K562 (cell line): ENCODE measurements at regions not wholly inside any gene's neighbourhood (a gene's known extent, or its start where the extent isn't known, plus 50 kb on each side); places are given as distances from the start of the nearest gene placed in this dataset.

ENCODE experiments used
- COPS2 ChIP-seq: fragments of 450-650 bp; conservative IDR thresholded peaks from 2 replicates; pipeline ENCODE4 v1.6.1; 2016; ENCODE audit warnings: mild to moderate bottlenecking, moderate library complexity
- EWSR1 ChIP-seq: fragments of 450-650 bp; IDR thresholded peaks from 2 replicates; pipeline ENCODE4 v1.6.1; 2018; ENCODE audit warnings: borderline replicate concordance, mild to moderate bottlenecking, low read depth, moderate library complexity; ENCODE audit not compliant: partially characterized antibody
- FOXJ3 ChIP-seq: sonication (generic); formaldehyde crosslinking; IDR thresholded peaks from 2 replicates; pipeline ENCODE4 v1.4.0; 2020; ENCODE audit warnings: mild to moderate bottlenecking, missing genetic modification reagents
- NCOR1 ChIP-seq: fragments of 450-650 bp; IDR thresholded peaks from 2 replicates; pipeline ENCODE4 v1.6.1; 2016; ENCODE audit warnings: mild to moderate bottlenecking, moderate library complexity
- NR2C2 ChIP-seq, 2 experiments: fragments of 200-800 bp in 1 of 2; sonication (Bioruptor generic) in 1 of 2; sonication (generic) in 1 of 2; formaldehyde crosslinking in 1 of 2; IDR thresholded peaks; 2 replicates each; pipeline versions ENCODE4 v1.6.1 to v1.8.0; 2016 to 2022; ENCODE audit warnings: mild to moderate bottlenecking in 1 of 2, missing compliant biosample characterization in 1 of 2, missing genetic modification characterization in 1 of 2, missing genetic modification reagents in 1 of 2
- POLR2A ChIP-seq: fragments of 450-650 bp; conservative IDR thresholded peaks from 2 replicates; pipeline ENCODE4 v1.6.1; 2016
- POLR2AphosphoS2 ChIP-seq: IDR thresholded peaks from 2 replicates; pipeline ENCODE4 v1.6.1; 2012; ENCODE audit warnings: low read length, improper control_type of control experiment
- PYGO2 ChIP-seq: fragments of 450-650 bp; IDR thresholded peaks from 2 replicates; pipeline ENCODE4 v1.6.1; 2016; ENCODE audit warnings: mild to moderate bottlenecking, missing genetic modification characterization, moderate library complexity, missing compliant biosample characterization
- STAG1 ChIP-seq: sonication (generic); formaldehyde crosslinking; IDR thresholded peaks from 2 replicates; pipeline ENCODE4 v1.5.0; 2020; ENCODE audit warnings: missing genetic modification reagents, borderline replicate concordance
- TFAM ChIP-seq: fragments of 250-450 bp; sonication (Bioruptor Pico); conservative IDR thresholded peaks from 2 replicates; pipeline ENCODE4 v1.5.0; 2021; ENCODE audit warnings: mild to moderate bottlenecking, moderate library complexity
- ZEB2 ChIP-seq: fragments of 450-650 bp; IDR thresholded peaks from 2 replicates; pipeline ENCODE4 v1.6.1; 2016
- ZNF232 ChIP-seq: sonication (generic); formaldehyde crosslinking; IDR thresholded peaks from 2 replicates; pipeline ENCODE4 v1.8.0; 2022; ENCODE audit warnings: mild to moderate bottlenecking, missing genetic modification reagents
- ZNF347 ChIP-seq: fragments of 450-650 bp; formaldehyde crosslinking; IDR thresholded peaks from 2 replicates; pipeline ENCODE4 v1.4.0; 2020; ENCODE audit warnings: low read depth, mild to moderate bottlenecking, moderate library complexity
- ZNF584 ChIP-seq: fragments of 200-800 bp; sonication (Bioruptor generic); IDR thresholded peaks from 2 replicates; pipeline ENCODE4 v1.6.1; 2016; ENCODE audit warnings: low read depth, mild to moderate bottlenecking, missing genetic modification characterization, missing compliant biosample characterization
- ZNF766 ChIP-seq: fragments of 200-800 bp; sonication (Bioruptor generic); conservative IDR thresholded peaks from 2 replicates; pipeline ENCODE4 v1.6.1; 2016; ENCODE audit warnings: missing genetic modification characterization, missing compliant biosample characterization
- TF ChIP-seq, protein P1 (sequence below): fragments of 150-350 bp; conservative IDR thresholded peaks from 2 replicates; pipeline ENCODE4 v1.6.1; 2014; ENCODE audit warnings: low read length
- TF ChIP-seq, protein P2 (sequence below): fragments of 250-450 bp; sonication (Bioruptor Pico); IDR thresholded peaks from 2 replicates; pipeline ENCODE4 v1.9.0; 2021; ENCODE audit warnings: mild to moderate bottlenecking
- TF ChIP-seq, protein P3 (sequence below): fragments of 250-450 bp; sonication (Bioruptor Pico); IDR thresholded peaks from 2 replicates; pipeline ENCODE4 v1.4.0; 2020

DNA sequence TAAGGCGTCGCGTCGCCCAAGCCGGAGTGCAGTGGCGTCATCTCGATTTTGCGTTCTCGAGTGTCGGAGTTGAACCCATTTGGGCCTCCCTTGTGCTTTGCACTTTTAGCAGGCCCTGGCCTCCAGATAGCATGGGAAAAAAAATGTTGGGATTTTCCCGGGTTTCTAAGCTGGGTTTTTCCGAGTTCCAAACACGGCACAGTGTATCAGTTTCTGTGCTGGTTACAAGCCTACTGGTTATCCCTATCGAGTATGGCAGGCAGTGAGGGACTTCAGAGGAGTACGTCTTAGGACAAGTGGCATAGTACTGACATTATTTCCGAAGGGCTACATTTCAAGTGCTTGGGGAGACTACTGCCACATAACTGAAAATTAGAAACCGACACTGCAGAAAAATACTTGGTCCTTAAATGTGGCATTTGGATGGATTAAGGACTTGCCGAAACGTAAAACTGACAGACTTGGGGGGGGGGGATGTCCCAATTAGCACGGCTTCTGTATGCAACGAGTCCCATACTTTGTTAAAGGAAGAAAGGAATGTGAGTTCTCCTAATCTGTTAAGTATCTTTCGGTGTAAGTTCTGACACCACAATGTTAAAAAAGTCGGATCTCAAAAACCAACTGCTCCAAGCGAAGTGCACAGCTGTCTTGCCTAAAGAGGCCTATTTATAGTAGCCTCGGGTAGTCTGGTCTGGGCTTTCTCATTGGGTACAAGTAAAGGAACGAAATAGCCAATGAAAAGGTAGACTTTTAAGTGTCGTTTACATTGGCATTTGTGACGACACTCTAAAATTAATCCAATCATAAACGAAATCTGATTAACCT, 70.2 kb downstream of the HFE start (continued):
- TF ChIP-seq, protein P1, sequence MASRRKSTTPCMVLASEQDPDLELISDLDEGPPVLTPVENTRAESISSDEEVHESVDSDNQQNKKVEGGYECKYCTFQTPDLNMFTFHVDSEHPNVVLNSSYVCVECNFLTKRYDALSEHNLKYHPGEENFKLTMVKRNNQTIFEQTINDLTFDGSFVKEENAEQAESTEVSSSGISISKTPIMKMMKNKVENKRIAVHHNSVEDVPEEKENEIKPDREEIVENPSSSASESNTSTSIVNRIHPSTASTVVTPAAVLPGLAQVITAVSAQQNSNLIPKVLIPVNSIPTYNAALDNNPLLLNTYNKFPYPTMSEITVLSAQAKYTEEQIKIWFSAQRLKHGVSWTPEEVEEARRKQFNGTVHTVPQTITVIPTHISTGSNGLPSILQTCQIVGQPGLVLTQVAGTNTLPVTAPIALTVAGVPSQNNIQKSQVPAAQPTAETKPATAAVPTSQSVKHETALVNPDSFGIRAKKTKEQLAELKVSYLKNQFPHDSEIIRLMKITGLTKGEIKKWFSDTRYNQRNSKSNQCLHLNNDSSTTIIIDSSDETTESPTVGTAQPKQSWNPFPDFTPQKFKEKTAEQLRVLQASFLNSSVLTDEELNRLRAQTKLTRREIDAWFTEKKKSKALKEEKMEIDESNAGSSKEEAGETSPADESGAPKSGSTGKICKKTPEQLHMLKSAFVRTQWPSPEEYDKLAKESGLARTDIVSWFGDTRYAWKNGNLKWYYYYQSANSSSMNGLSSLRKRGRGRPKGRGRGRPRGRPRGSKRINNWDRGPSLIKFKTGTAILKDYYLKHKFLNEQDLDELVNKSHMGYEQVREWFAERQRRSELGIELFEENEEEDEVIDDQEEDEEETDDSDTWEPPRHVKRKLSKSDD, result 0 out of 2 replicates have a peak, but pooled peaks have one; percentile 71
- TF ChIP-seq ZNF347 (peak; percentile 36; the same call in 1 of the 2 replicates), PYGO2 (tag) (peak; percentile 47; the same call in 1 of the 2 replicates), COPS2 (no peak), ZNF766 (CRISPR knock-in tag) (no peak), ZNF232 (CRISPR knock-in tag) (no peak), ZNF584 (CRISPR knock-in tag) (no peak; the same call in 1 of the 2 replicates), NR2C2 (CRISPR knock-in tag; IDR thresholded peaks at IDR 0.05) (no peak; the same call in 1 of the 2 replicates), NR2C2 (tag; IDR thresholded peaks at IDR 0.05) (peak; percentile 4; the same call in 1 of the 2 replicates), EWSR1 (peak; percentile 96), STAG1 (CRISPR knock-in tag) (no peak), ZEB2 (0 out of 2 replicates have a peak, but pooled peaks have one; percentile 25), POLR2A (peak; percentile 99), FOXJ3 (no peak), TFAM (CRISPR knock-in tag) (no peak), NCOR1 (peak; percentile 70), POLR2AphosphoS2 (peak; percentile 98)
- TF ChIP-seq, protein P2, sequence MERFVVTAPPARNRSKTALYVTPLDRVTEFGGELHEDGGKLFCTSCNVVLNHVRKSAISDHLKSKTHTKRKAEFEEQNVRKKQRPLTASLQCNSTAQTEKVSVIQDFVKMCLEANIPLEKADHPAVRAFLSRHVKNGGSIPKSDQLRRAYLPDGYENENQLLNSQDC (CRISPR knock-in tag), result peak; percentile 98
- TF ChIP-seq, protein P3, sequence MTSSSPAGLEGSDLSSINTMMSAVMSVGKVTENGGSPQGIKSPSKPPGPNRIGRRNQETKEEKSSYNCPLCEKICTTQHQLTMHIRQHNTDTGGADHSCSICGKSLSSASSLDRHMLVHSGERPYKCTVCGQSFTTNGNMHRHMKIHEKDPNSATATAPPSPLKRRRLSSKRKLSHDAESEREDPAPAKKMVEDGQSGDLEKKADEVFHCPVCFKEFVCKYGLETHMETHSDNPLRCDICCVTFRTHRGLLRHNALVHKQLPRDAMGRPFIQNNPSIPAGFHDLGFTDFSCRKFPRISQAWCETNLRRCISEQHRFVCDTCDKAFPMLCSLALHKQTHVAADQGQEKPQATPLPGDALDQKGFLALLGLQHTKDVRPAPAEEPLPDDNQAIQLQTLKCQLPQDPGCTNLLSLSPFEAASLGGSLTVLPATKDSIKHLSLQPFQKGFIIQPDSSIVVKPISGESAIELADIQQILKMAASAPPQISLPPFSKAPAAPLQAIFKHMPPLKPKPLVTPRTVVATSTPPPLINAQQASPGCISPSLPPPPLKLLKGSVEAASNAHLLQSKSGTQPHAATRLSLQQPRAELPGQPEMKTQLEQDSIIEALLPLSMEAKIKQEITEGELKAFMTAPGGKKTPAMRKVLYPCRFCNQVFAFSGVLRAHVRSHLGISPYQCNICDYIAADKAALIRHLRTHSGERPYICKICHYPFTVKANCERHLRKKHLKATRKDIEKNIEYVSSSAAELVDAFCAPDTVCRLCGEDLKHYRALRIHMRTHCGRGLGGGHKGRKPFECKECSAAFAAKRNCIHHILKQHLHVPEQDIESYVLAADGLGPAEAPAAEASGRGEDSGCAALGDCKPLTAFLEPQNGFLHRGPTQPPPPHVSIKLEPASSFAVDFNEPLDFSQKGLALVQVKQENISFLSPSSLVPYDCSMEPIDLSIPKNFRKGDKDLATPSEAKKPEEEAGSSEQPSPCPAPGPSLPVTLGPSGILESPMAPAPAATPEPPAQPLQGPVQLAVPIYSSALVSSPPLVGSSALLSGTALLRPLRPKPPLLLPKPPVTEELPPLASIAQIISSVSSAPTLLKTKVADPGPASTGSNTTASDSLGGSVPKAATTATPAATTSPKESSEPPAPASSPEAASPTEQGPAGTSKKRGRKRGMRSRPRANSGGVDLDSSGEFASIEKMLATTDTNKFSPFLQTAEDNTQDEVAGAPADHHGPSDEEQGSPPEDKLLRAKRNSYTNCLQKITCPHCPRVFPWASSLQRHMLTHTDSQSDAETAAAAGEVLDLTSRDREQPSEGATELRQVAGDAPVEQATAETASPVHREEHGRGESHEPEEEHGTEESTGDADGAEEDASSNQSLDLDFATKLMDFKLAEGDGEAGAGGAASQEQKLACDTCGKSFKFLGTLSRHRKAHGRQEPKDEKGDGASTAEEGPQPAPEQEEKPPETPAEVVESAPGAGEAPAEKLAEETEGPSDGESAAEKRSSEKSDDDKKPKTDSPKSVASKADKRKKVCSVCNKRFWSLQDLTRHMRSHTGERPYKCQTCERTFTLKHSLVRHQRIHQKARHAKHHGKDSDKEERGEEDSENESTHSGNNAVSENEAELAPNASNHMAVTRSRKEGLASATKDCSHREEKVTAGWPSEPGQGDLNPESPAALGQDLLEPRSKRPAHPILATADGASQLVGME (CRISPR knock-in tag), result no peak
